Neural progenitor cell (in vitro differentiated cells): ENCODE measurements at regions not wholly inside any gene's neighbourhood (a gene's known extent, or its start where the extent isn't known, plus 50 kb on each side); places are given as distances from the start of the nearest gene placed in this dataset.

Experiments used
- EZH2 ChIP-seq: fragments of 200-600 bp; sonication (generic); IDR thresholded peaks from 2 replicates; pipeline ENCODE4 v1.6.1; 2017; ENCODE audit warnings: antibody characterized with exemption, mild to moderate bottlenecking, moderate library complexity
- TF ChIP-seq, protein P1 (sequence below): fragments of 200-600 bp; sonication (generic); IDR thresholded peaks from 2 replicates; pipeline ENCODE4 v1.5.1; 2017; ENCODE audit warnings: antibody characterized with exemption, mild to moderate bottlenecking

DNA sequence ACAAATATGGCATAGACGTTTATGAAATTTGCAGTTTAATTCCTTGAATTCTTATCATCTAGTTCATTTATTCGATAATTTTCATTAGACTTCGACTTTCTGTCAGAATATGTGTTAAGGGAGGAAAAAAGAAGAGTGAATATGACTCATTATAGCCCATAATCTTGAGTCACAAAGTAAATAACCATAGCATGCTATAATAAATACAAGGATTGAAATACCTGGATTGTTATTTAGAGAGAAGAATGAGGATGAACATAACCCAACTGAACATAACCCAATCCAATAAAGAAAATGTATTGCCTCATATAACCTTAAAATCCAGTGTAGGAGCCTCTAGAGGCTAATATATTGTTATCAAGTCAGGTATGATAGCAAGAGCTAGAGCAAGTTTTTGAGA, 1858.3 kb upstream of the RAG2 start:
- TF ChIP-seq, protein P1, sequence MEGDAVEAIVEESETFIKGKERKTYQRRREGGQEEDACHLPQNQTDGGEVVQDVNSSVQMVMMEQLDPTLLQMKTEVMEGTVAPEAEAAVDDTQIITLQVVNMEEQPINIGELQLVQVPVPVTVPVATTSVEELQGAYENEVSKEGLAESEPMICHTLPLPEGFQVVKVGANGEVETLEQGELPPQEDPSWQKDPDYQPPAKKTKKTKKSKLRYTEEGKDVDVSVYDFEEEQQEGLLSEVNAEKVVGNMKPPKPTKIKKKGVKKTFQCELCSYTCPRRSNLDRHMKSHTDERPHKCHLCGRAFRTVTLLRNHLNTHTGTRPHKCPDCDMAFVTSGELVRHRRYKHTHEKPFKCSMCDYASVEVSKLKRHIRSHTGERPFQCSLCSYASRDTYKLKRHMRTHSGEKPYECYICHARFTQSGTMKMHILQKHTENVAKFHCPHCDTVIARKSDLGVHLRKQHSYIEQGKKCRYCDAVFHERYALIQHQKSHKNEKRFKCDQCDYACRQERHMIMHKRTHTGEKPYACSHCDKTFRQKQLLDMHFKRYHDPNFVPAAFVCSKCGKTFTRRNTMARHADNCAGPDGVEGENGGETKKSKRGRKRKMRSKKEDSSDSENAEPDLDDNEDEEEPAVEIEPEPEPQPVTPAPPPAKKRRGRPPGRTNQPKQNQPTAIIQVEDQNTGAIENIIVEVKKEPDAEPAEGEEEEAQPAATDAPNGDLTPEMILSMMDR = no peak
- no peak for TF ChIP-seq EZH2
